ENCODE measurements at regions not wholly inside any gene's neighbourhood (a gene's known extent, or its start where the extent isn't known, plus 50 kb on each side); places are given as distances from the start of the nearest gene placed in this dataset.

- CTCF ChIA-PET = no interaction called here
- 0 out of 2 replicates have a peak, but pooled peaks cover 5% of the 10 kb centered on the region for H3K36me3 ChIP-seq (ENCODE audit: low read depth)
- BruUV-seq (replicated peaks) = no TSS peak
Measured at GRCh38 chr7:116436305-116436826, 63.2 kb upstream of the CAV2 start.

GRCh38 chr7:116438267-116438666, 61.3 kb upstream of the CAV2 start:
- POLR2A ChIA-PET (ENCODE audit: unreplicated experiment) = interaction anchor here (0.6 kb wide), 2 partner anchors 84 to 261 kb away, joined by 5 to 6 read pairs; no protein-coding TSS in a partner anchor
- H2AFZ ChIP-seq = no peak overlapping the region
- 0 out of 2 replicates have a peak, but pooled peaks cover 5% of the 10 kb centered on the region for H3K36me3 ChIP-seq (ENCODE audit: low read depth)
- no peak for DNase-seq
- H4K20me1 ChIP-seq (ENCODE audit: insufficient read depth) = no peaks in the 10 kb centered on the region
- no peak overlapping the region for H3K4me3 ChIP-seq
- CTCF ChIA-PET = no interaction called here
- no peak overlapping the region for H3K27ac ChIP-seq
- no peak overlapping the region for H3K4me2 ChIP-seq
- no TSS peak for BruUV-seq (replicated peaks)
- no peak for TF ChIP-seq CTCF (conservative IDR thresholded peaks at IDR 0.05)
- no peak for TF ChIP-seq EZH2 (IDR thresholded peaks at IDR 0.05; ENCODE audit: low read depth)
- intact Hi-C loops (cut with micrococcal nuclease; ENCODE audit: unreplicated experiment) = no loop called here
- H3K9me3 ChIP-seq (ENCODE audit: insufficient read depth, low read depth) = peaks cover 3% of the 10 kb centered on the region; the same call in 1 of the 2 replicates
- H3K27me3 ChIP-seq (ENCODE audit: insufficient read depth, low read depth) = no peaks in the 10 kb centered on the region
- H3K9me2 ChIP-seq (ENCODE audit: insufficient read depth) = no peaks in the 10 kb centered on the region
- H3K4me1 ChIP-seq (replicated peaks; ENCODE audit: insufficient read depth) = peaks cover 42% of the 10 kb centered on the region
- peaks cover 29% of the 10 kb centered on the region for H3F3A ChIP-seq (ENCODE audit: insufficient read depth, low read depth)
- no peaks in the 10 kb centered on the region for H3K79me2 ChIP-seq (ENCODE audit: low read depth)

More at GRCh38 chr7:116436305-116436826, 63.2 kb upstream of the CAV2 start:
- Histone ChIP-seq H3K4me1 (replicated peaks; ENCODE audit: insufficient read depth) (peaks cover 28% of the 10 kb centered on the region), H3K79me2 (ENCODE audit: low read depth) (no peaks in the 10 kb centered on the region), H3K27me3 (ENCODE audit: insufficient read depth, low read depth) (no peaks in the 10 kb centered on the region), H3K27ac (no peak overlapping the region), H3K4me2 (no peak overlapping the region), H3K4me3 (no peak overlapping the region), H3K9me2 (ENCODE audit: insufficient read depth) (no peaks in the 10 kb centered on the region), H4K20me1 (ENCODE audit: insufficient read depth) (no peaks in the 10 kb centered on the region), H3F3A (ENCODE audit: insufficient read depth, low read depth) (peaks cover 11% of the 10 kb centered on the region), H3K9me3 (ENCODE audit: insufficient read depth, low read depth) (peaks cover 3% of the 10 kb centered on the region; the same call in 1 of the 2 replicates), H2AFZ (no peak overlapping the region)
- DNase-seq = no peak
- POLR2A ChIA-PET (ENCODE audit: unreplicated experiment) = no interaction called here
- TF ChIP-seq EZH2 (IDR thresholded peaks at IDR 0.05; ENCODE audit: low read depth) = no peak
- TF ChIP-seq CTCF (conservative IDR thresholded peaks at IDR 0.05) = no peak
- intact Hi-C loops (cut with micrococcal nuclease; ENCODE audit: unreplicated experiment) = no loop called here

GRCh38 chr7:116439005-116439404, 60.5 kb upstream of the CAV2 start:
- no peak for DNase-seq
- H3K36me3 ChIP-seq (ENCODE audit: low read depth) = 0 out of 2 replicates have a peak, but pooled peaks cover 5% of the 10 kb centered on the region
- POLR2A ChIA-PET (ENCODE audit: unreplicated experiment) = no interaction called here
- H3K4me2 ChIP-seq = no peak overlapping the region
- intact Hi-C loops (cut with micrococcal nuclease; ENCODE audit: unreplicated experiment) = no loop called here
- peaks cover 37% of the 10 kb centered on the region for H3F3A ChIP-seq (ENCODE audit: insufficient read depth, low read depth)
- H2AFZ ChIP-seq = no peak overlapping the region
- peaks cover 44% of the 10 kb centered on the region for H3K4me1 ChIP-seq (replicated peaks; ENCODE audit: insufficient read depth)
- H4K20me1 ChIP-seq (ENCODE audit: insufficient read depth) = no peaks in the 10 kb centered on the region
- H3K79me2 ChIP-seq (ENCODE audit: low read depth) = no peaks in the 10 kb centered on the region
- TF ChIP-seq EZH2 (IDR thresholded peaks at IDR 0.05; ENCODE audit: low read depth) (no peak), CTCF (conservative IDR thresholded peaks at IDR 0.05) (no peak)
- no peaks in the 10 kb centered on the region for H3K9me2 ChIP-seq (ENCODE audit: insufficient read depth)
- H3K9me3 ChIP-seq (ENCODE audit: insufficient read depth, low read depth) = peaks cover 3% of the 10 kb centered on the region; the same call in 1 of the 2 replicates
- H3K27me3 ChIP-seq (ENCODE audit: insufficient read depth, low read depth) = no peaks in the 10 kb centered on the region
- CTCF ChIA-PET = no interaction called here
- H3K4me3 ChIP-seq = no peak overlapping the region
- H3K27ac ChIP-seq = no peak overlapping the region
- no TSS peak for BruUV-seq (replicated peaks)

Data from PC-9 (cell line).